IMR-90 (cell line): ENCODE measurements at regions not wholly inside any gene's neighbourhood (a gene's known extent, or its start where the extent isn't known, plus 50 kb on each side); places are given as distances from the start of the nearest gene placed in this dataset.

ENCODE experiments used
- ATAC-seq: fragments of 200-7000 bp; cut with Tn5 transposase; 2 replicates; pipeline ENCODE4 v1.9.1; 2020; ENCODE audit warnings: low read depth, mild to moderate bottlenecking, moderate library complexity
- BruUV-seq: library from RNA; stranded (reverse); fragments of 400-500 nt; replicated peaks from 2 replicates; lab custom pipeline; 2021; lab: Mats Ljungman, UMichigan
- CTCF ChIA-PET: fragments of 300-600 bp; formaldehyde crosslinking; extraction: SDS; loops from one replicate; lab custom pipeline; 2021; ENCODE audit warnings: antibody characterized with exemption; lab: Yijun Ruan, JAX
- POLR2A ChIA-PET: fragments of 300-600 bp; sonication (Branson Sonifier 250); formaldehyde crosslinking; loops from one replicate; lab custom pipeline; 2022; ENCODE audit warnings: antibody characterized with exemption; ENCODE audit not compliant: unreplicated experiment; lab: Charles Lee
- DNase-seq: peaks from one replicate; pipeline ENCODE4 v3.0.0; 2013
- H2AFZ ChIP-seq: replicated peaks from 2 replicates; pipeline ENCODE3; 2013; ENCODE audit warnings: low read length, mild to moderate bottlenecking; ENCODE audit not compliant: poor library complexity
- H2AK5ac ChIP-seq: 2 replicates; pipeline ENCODE4 v1.6.1; 2013; ENCODE audit warnings: low read depth, low read length, inconsistent platforms
- H2AK9ac ChIP-seq: replicated peaks from 2 replicates; pipeline ENCODE3; 2013; ENCODE audit warnings: mild to moderate bottlenecking, low read depth, low read length, moderate library complexity; ENCODE audit not compliant: poor library complexity
- H2BK120ac ChIP-seq: 2 replicates; pipeline ENCODE4 v1.6.1; 2013; ENCODE audit warnings: low read depth, low read length, inconsistent platforms
- H2BK15ac ChIP-seq: 3 replicates; pipeline ENCODE4 v1.6.1; 2013; ENCODE audit warnings: low read depth, low read length, inconsistent platforms
- H2BK20ac ChIP-seq: 2 replicates; pipeline ENCODE4 v1.6.1; 2013; ENCODE audit warnings: low read depth, mild to moderate bottlenecking, inconsistent platforms, low read length, moderate library complexity
- H2BK5ac ChIP-seq: 2 replicates; pipeline ENCODE4 v1.6.1; 2013; ENCODE audit warnings: mild to moderate bottlenecking, low read depth, low read length, inconsistent platforms; ENCODE audit not compliant: poor library complexity, severe bottlenecking
- H3K14ac ChIP-seq: replicated peaks from 2 replicates; pipeline ENCODE4 v1.6.1; 2013; ENCODE audit warnings: low read depth, low read length, inconsistent platforms
- H3K18ac ChIP-seq: 2 replicates; pipeline ENCODE4 v1.6.1; 2013; ENCODE audit warnings: low read depth, low read length, control low read depth
- H3K23ac ChIP-seq: 2 replicates; pipeline ENCODE4 v1.6.1; 2013; ENCODE audit warnings: low read depth, low read length, inconsistent platforms
- H3K27ac ChIP-seq: 2 replicates; pipeline ENCODE4 v1.5.1; 2013; ENCODE audit warnings: mild to moderate bottlenecking, control low read depth, low read length; ENCODE audit not compliant: insufficient read depth
- H3K27me3 ChIP-seq: 2 replicates; pipeline ENCODE4 v1.6.1; 2013; ENCODE audit warnings: low read length; ENCODE audit not compliant: control insufficient read depth, insufficient read depth
- H3K36me3 ChIP-seq: 2 replicates; pipeline ENCODE4 v1.6.1; 2013; ENCODE audit warnings: low read length, mixed read lengths; ENCODE audit not compliant: control insufficient read depth, insufficient read depth
- H3K4ac ChIP-seq: 2 replicates; pipeline ENCODE4 v1.6.1; 2013; ENCODE audit warnings: low read depth, low read length, inconsistent platforms
- H3K4me1 ChIP-seq: 2 replicates; pipeline ENCODE4 v1.6.1; 2013; ENCODE audit warnings: low read length, mixed read lengths; ENCODE audit not compliant: control insufficient read depth, insufficient read depth
- H3K4me2 ChIP-seq: 2 replicates; pipeline ENCODE4 v1.6.1; 2013; ENCODE audit warnings: low read depth, mild to moderate bottlenecking, control low read depth, low read length, moderate library complexity
- H3K4me3 ChIP-seq: 2 replicates; pipeline ENCODE4 v1.5.1; 2013; ENCODE audit warnings: low read depth, mild to moderate bottlenecking, control low read depth, low read length, moderate library complexity; ENCODE audit not compliant: insufficient read depth
- H3K56ac ChIP-seq: 2 replicates; pipeline ENCODE4 v1.6.1; 2013; ENCODE audit warnings: low read length, inconsistent platforms; ENCODE audit not compliant: insufficient read depth; ENCODE audit errors: extremely low read depth
- H3K79me1 ChIP-seq, 2 experiments: 2 replicates each; pipeline ENCODE4 v1.6.1; 2013; ENCODE audit warnings: low read length in 2 of 2, inconsistent platforms in 1 of 2, low read depth in 1 of 2
- H3K9ac ChIP-seq: 2 replicates; pipeline ENCODE4 v1.6.1; 2013; ENCODE audit warnings: low read depth, low read length, control low read depth
- H3K9me1 ChIP-seq: 2 replicates; pipeline ENCODE4 v1.6.1; 2013; ENCODE audit warnings: low read length, inconsistent platforms; ENCODE audit not compliant: insufficient read depth
- H3K9me3 ChIP-seq: 2 replicates; pipeline ENCODE4 v1.6.1; 2013; ENCODE audit warnings: low read length; ENCODE audit not compliant: control insufficient read depth, insufficient read depth
- H4K20me1 ChIP-seq: 2 replicates; pipeline ENCODE4 v1.6.1; 2013; ENCODE audit warnings: low read length, inconsistent platforms; ENCODE audit not compliant: insufficient read depth
- H4K5ac ChIP-seq: 2 replicates; pipeline ENCODE4 v1.6.1; 2013; ENCODE audit warnings: mild to moderate bottlenecking, low read depth, low read length, control low read depth
- H4K8ac ChIP-seq, 2 experiments: 2 replicates each; pipeline ENCODE4 v1.6.1; 2013; ENCODE audit warnings: low read depth in 2 of 2, low read length in 2 of 2, control low read depth in 1 of 2, inconsistent platforms in 1 of 2
- H4K91ac ChIP-seq: 2 replicates; pipeline ENCODE4 v1.6.1; 2013; ENCODE audit warnings: low read depth, low read length, inconsistent platforms; ENCODE audit not compliant: insufficient read depth
- BHLHE40 ChIP-seq: fragments of 150-350 bp; IDR thresholded peaks from 2 replicates; pipeline ENCODE4 v1.6.1; 2016; ENCODE audit warnings: mild to moderate bottlenecking, low read depth, low read length
- CEBPB ChIP-seq: IDR thresholded peaks from 2 replicates; pipeline ENCODE4 v1.6.1; 2012; ENCODE audit warnings: low read depth, low read length, improper control_type of control experiment
- CHD1 ChIP-seq: IDR thresholded peaks from 2 replicates; pipeline ENCODE4 v1.6.1; 2012; ENCODE audit warnings: low read depth, low read length, improper control_type of control experiment
- CTCF ChIP-seq: conservative IDR thresholded peaks from 2 replicates; pipeline ENCODE4 v1.5.1; 2012; ENCODE audit warnings: mild to moderate bottlenecking, low read depth, low read length, improper control_type of control experiment
- ELK1 ChIP-seq: fragments of 150-350 bp; IDR thresholded peaks from 2 replicates; pipeline ENCODE4 v1.6.1; 2016; ENCODE audit warnings: low read depth, mild to moderate bottlenecking, low read length, moderate library complexity, borderline replicate concordance
- FOS ChIP-seq: fragments of 150-350 bp; IDR thresholded peaks from 2 replicates; pipeline ENCODE4 v1.6.1; 2016; ENCODE audit warnings: low read depth, low read length
- MAFK ChIP-seq: IDR thresholded peaks from 2 replicates; pipeline ENCODE4 v1.6.1; 2012; ENCODE audit warnings: low read depth, low read length, improper control_type of control experiment
- MAZ ChIP-seq: IDR thresholded peaks from 2 replicates; pipeline ENCODE4 v1.6.1; 2012; ENCODE audit warnings: low read depth, mild to moderate bottlenecking, low read length, improper control_type of control experiment, moderate library complexity, borderline replicate concordance
- MXI1 ChIP-seq: IDR thresholded peaks from 2 replicates; pipeline ENCODE4 v1.6.1; 2012; ENCODE audit warnings: low read depth, mild to moderate bottlenecking, low read length, moderate library complexity, borderline replicate concordance
- NFE2L2 ChIP-seq: fragments of 150-350 bp; IDR thresholded peaks from 2 replicates; pipeline ENCODE4 v1.6.1; 2016; ENCODE audit warnings: low read depth, mild to moderate bottlenecking, low read length
- POLR2A ChIP-seq: IDR thresholded peaks from 2 replicates; pipeline ENCODE4 v1.6.1; 2012; ENCODE audit warnings: mild to moderate bottlenecking, low read depth, low read length
- RAD21 ChIP-seq: IDR thresholded peaks from 2 replicates; pipeline ENCODE4 v1.6.1; 2012; ENCODE audit warnings: low read length, improper control_type of control experiment
- RCOR1 ChIP-seq: IDR thresholded peaks from 2 replicates; pipeline ENCODE4 v1.6.1; 2012; ENCODE audit warnings: mild to moderate bottlenecking, low read length, improper control_type of control experiment; ENCODE audit not compliant: insufficient replicate concordance
- RFX5 ChIP-seq: IDR thresholded peaks from 2 replicates; pipeline ENCODE4 v1.8.0; 2012; ENCODE audit warnings: low read depth, mild to moderate bottlenecking, low read length, moderate library complexity
- SMC3 ChIP-seq: fragments of 150-350 bp; IDR thresholded peaks from 2 replicates; pipeline ENCODE4 v1.6.1; 2016; ENCODE audit warnings: low read depth, mild to moderate bottlenecking, antibody characterized with exemption, low read length, moderate library complexity
- USF2 ChIP-seq: fragments of 150-350 bp; IDR thresholded peaks from 2 replicates; pipeline ENCODE4 v1.6.1; 2017; ENCODE audit warnings: mild to moderate bottlenecking, antibody characterized with exemption, low read length, low read depth
- WGBS, 2 experiments: methylation state at CpG; one replicate each; pipeline versions ENCODE4 v1.1.5 to v1.1.7; 2013; ENCODE audit warnings: missing lambda C conversion rate in 2 of 2; ENCODE audit not compliant: insufficient read length in 1 of 2; ENCODE audit errors: extremely low coverage in 2 of 2; 5-methylcytosine and 5-hydroxymethylcytosine counted together
- dilution Hi-C: fragments of 300-500 bp; cut with HindIII; formaldehyde crosslinking; loops from one replicate; pipeline ENCODE4 v1.14.3; 2018; ENCODE audit warnings: low sequenced_read_pairs; ENCODE audit not compliant: unreplicated experiment
- in situ Hi-C: fragments of 300-500 bp; cut with MboI; formaldehyde crosslinking; loops from 3 replicates; pipeline ENCODE4 v1.14.3; 2019; ENCODE audit warnings: low sequenced_read_pairs, inconsistent platforms, mixed read lengths
- intact Hi-C: fragments of 100-400 bp; cut with micrococcal nuclease; formaldehyde crosslinking; loops from 2 replicates; pipeline ENCODE4 v1.10.0; 2022

GRCh38 chr4:67120369-67120768 is 424.9 kb downstream of the CENPC start:
- no peak overlapping the region for H3K4me3 ChIP-seq
- no peak overlapping the region for H2BK5ac ChIP-seq
- H3K79me1 ChIP-seq, result no peaks in the 10 kb centered on the region
- no CpG with 5 or more reads among the region's 1 CpG for WGBS, 2 experiments
- H3K56ac ChIP-seq, result no peak overlapping the region
- no peak overlapping the region for H2AK9ac ChIP-seq
- no peak for DNase-seq
- no peak overlapping the region for H4K91ac ChIP-seq
- no TSS peak for BruUV-seq
- no peak overlapping the region for H3K27ac ChIP-seq
- ChIA-PET POLR2A (no interaction called here), CTCF (no interaction called here)
- no peak overlapping the region for H3K4me2 ChIP-seq
- H3K4me1 ChIP-seq, result no peaks in the 10 kb centered on the region
- no peak overlapping the region for H3K9ac ChIP-seq
- H4K5ac ChIP-seq, result no peak overlapping the region
- no peak overlapping the region for H2BK120ac ChIP-seq
- no peaks in the 10 kb centered on the region for H3K27me3 ChIP-seq
- no peaks in the 10 kb centered on the region for H4K20me1 ChIP-seq
- no peak overlapping the region for H4K8ac ChIP-seq
- no peak overlapping the region for H2AFZ ChIP-seq
- no peak overlapping the region for H2BK15ac ChIP-seq
- H3K9me1 ChIP-seq, result no peaks in the 10 kb centered on the region
- dilution Hi-C loops (no loop called here), intact Hi-C loops (no loop called here), in situ Hi-C loops (no loop called here)
- no peak for TF ChIP-seq ELK1
- TF ChIP-seq RAD21, result no peak
- TF ChIP-seq MAFK, result no peak
- no peak for TF ChIP-seq CEBPB
- no peak for TF ChIP-seq NFE2L2
- no peak for TF ChIP-seq FOS
- TF ChIP-seq MXI1, result no peak
- no peak for TF ChIP-seq SMC3
- TF ChIP-seq POLR2A, result no peak
- no peak for TF ChIP-seq RCOR1
- TF ChIP-seq USF2, result no peak
- no peak for TF ChIP-seq RFX5
- no peak for TF ChIP-seq CTCF
- TF ChIP-seq MAZ, result no peak
- TF ChIP-seq CHD1, result no peak
- no peak for TF ChIP-seq BHLHE40
- no peaks in the 10 kb centered on the region for H3K36me3 ChIP-seq
- no peak overlapping the region for H2BK20ac ChIP-seq
- ATAC-seq, result no peak
- 0 out of 2 replicates have a peak, but pooled peaks cover 2% of the 10 kb centered on the region for H3K9me3 ChIP-seq
- no peak overlapping the region for H2AK5ac ChIP-seq
- H3K23ac ChIP-seq, result no peak overlapping the region
- H3K14ac ChIP-seq, result no peak overlapping the region
- H3K18ac ChIP-seq, result no peak overlapping the region
- no peak overlapping the region for H3K4ac ChIP-seq
